OCI-LY1 (cell line): ENCODE measurements at regions not wholly inside any gene's neighbourhood (a gene's known extent, or its start where the extent isn't known, plus 50 kb on each side); places are given as distances from the start of the nearest gene placed in this dataset.

Experiments used
- EZH2 ChIP-seq: fragments of 200-600 bp; sonication (generic), shearing (Covaris generic); IDR thresholded peaks from 2 replicates; pipeline ENCODE4 v1.8.0; 2017; ENCODE audit warnings: borderline replicate concordance, mixed run types, mild to moderate bottlenecking, antibody characterized with exemption, low read length, moderate library complexity, mixed read lengths
- TF ChIP-seq, protein P1 (sequence below): fragments of 200-600 bp; sonication (generic), shearing (Covaris generic); IDR thresholded peaks from 2 replicates; pipeline ENCODE4 v1.5.1; 2017; ENCODE audit warnings: mild to moderate bottlenecking, antibody characterized with exemption, low read length, moderate library complexity, mixed read lengths

DNA sequence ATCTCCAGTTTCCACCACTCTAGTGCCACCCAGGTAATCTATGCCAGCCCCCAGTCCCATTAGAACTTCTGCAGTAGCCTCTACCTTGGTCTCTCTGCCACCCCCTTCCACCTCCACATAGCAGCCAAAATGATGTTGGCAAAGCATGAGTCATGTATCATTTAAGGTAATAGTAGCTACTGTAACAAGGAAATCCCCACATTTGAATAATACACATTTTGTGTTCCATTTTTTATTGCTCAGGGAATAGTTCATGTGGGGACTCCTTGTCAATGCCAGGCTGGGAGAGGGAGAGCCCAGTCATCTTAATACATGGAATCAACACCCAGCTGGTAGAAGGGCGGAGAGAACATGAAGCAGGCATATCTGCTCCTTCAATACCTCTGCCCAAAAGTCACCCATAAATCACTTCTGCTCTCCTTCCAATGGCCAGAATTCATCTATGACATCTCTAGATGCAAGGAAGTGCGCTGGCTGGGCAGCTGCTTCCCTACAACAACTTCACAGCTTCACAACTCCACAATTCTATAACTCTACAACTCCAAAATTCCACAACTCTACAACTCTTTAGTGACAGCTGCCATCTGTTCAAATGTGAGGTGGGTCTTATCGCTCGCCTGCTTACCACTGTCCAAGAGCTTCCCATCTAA is 70.6 kb upstream of the GLS start:
- TF ChIP-seq, protein P1, sequence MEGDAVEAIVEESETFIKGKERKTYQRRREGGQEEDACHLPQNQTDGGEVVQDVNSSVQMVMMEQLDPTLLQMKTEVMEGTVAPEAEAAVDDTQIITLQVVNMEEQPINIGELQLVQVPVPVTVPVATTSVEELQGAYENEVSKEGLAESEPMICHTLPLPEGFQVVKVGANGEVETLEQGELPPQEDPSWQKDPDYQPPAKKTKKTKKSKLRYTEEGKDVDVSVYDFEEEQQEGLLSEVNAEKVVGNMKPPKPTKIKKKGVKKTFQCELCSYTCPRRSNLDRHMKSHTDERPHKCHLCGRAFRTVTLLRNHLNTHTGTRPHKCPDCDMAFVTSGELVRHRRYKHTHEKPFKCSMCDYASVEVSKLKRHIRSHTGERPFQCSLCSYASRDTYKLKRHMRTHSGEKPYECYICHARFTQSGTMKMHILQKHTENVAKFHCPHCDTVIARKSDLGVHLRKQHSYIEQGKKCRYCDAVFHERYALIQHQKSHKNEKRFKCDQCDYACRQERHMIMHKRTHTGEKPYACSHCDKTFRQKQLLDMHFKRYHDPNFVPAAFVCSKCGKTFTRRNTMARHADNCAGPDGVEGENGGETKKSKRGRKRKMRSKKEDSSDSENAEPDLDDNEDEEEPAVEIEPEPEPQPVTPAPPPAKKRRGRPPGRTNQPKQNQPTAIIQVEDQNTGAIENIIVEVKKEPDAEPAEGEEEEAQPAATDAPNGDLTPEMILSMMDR = no peak
- no peak for TF ChIP-seq EZH2
